TTC549 (cell line): ENCODE measurements at regions not wholly inside any gene's neighbourhood (a gene's known extent, or its start where the extent isn't known, plus 50 kb on each side); places are given as distances from the start of the nearest gene placed in this dataset.
"Not testable (repeated sequence)": the region's sequence is repeated elsewhere in the genome, so short reads cannot be mapped to it uniquely, and the experiment has no call there.

Experiments
- FAIRE-seq: peaks from 2 replicates; lab custom pipeline; 2012; peaks lifted over from hg19 to GRCh38; lab: Jason Lieb, UNC

DNA sequence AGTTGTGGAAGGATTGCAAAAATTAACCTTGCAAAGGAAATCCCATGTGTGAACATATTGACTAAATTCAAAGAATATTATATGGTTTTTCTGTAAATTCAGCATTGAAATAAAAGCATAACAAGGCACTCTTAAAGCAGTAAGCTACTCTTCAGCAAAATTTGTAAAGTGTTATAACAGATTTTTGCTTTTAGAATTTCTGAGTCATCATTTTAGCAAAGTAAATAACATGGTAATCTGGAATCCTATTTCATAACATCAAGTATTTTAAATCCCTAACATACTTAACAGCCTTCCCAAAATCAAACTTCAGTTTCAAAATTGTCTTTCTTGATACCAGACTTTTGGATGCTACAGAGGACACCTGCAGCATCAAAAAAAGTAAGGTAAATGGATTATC is 436.0 kb upstream of the CDH9 start:
- no peak for FAIRE-seq

DNA sequence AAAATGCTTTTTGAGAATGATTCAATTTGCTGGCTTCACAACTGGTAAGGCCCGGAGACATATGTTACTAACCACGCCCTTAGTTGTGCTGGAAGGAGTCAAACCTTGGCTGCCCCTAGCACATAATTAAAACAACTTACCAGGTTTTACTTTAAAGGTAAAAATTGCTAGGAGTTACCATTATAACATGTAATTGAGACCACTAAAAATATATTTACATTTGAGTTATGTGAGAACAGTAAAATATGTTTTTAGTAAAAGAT is 435.6 kb upstream of the CDH9 start:
- peak; percentile 3 for FAIRE-seq

DNA sequence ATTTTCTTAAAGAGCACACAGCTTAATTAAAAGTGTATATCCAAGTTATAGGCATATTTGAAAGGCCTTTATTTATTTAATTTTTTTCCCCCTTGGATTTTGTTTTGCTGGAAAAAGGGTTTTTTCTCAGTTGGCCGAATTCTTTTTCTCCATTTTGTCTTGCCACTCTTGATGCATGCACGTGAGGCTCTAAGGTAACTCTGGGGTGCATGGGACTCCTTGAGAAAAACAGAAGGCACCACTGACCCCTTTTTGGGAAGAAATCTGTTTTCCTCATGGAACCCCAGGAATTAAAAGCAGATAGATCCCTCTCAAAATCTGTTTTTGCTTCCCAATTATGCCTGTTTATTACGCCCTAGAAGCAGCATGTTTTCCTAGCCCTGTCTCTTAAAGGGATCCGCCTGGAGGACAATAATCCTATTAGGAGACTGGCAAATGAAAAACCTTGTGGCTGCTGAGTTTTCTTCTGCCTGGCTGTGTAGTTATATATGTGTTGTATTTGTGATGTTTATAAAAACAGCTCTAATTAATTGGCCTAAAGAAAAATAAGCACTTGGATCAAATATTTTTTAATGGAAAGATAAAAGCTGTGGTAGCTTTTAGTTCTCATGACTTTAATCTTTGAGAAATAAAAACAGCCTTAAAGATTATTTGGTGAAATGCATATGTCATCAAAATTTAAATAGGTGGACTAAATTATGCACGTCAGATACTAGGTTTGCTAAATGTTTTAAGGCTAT is 435.1 kb upstream of the CDH9 start:
- FAIRE-seq, result no peak

- FAIRE-seq, result peak; percentile 51
Measured at GRCh38 chr5:27472871-27473270, 434.5 kb upstream of the CDH9 start.

DNA sequence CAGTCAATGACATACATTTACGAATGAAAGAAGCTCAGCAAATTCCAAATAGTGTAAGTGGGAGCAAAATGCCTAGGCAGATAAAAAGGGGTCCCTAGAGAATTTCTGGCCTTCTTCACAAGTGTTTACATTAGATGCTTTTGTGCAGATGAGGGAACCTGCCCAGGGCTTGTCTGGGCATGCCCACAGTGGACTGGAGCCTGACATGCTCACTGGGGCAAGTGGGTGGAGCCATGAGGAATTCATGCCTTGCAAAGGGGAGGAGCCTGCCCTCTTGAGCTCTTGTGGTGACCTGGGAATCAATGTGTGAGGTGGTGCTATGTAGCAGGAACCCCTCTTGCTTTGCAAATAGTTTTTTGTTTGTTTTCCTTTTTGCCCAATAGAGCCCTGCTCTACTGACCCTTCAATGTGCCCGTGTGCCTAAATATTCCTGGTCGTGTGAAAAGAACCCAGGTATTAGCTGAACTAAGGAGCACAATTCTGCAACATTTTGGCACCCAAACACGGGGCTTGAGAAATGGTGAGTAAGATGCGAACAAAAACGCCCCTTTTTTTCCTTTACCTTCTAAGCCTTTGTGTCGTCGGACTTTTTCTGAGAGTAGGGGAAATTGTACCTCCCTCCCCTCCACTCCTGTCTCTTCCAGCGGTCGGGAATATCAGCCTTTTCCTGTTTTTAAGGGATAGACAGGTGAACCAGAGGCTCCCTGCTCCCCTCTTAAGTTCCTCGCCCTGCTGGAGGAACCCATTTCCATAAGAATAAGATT is 433.8 kb upstream of the CDH9 start:
- FAIRE-seq, result peak; percentile 94

GRCh38 chr5:27466959-27467358 is 428.6 kb upstream of the CDH9 start:
- no peak for FAIRE-seq

GRCh38 chr5:27465140-27465539 is 426.8 kb upstream of the CDH9 start:
- no peak for FAIRE-seq

DNA sequence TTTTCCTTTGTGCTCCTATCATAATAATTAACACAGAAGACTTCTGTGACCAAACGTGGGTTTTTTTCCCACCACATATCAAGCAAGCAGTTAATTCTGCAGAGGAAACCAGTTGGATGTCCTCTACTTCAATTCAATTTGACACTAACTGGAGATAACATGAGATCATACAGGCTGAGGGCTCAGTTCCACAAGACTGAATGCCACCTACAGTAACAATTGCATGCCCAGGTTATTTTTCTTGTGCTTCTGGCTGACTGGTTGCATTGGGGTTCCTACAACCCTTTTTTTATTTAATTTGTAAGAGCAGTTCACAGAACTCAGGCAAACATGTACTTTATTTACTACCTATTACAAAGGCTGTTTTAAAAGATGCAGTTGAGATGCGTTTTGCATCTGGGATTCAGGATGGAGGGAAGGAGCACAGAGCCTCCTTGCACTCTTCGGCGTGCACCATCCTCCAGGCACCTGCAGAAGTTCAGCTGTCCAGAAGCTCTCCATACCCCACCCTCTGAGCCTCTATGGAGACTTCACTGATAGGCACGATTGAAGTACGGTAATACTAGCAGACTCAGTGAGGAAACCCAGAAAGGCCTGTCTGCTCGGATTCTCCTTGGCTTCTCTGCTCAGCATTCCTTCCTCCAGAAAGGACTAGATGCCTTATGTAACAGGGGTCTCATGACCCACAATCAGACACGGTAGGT is 425.2 kb upstream of the CDH9 start:
- no peak for FAIRE-seq

DNA sequence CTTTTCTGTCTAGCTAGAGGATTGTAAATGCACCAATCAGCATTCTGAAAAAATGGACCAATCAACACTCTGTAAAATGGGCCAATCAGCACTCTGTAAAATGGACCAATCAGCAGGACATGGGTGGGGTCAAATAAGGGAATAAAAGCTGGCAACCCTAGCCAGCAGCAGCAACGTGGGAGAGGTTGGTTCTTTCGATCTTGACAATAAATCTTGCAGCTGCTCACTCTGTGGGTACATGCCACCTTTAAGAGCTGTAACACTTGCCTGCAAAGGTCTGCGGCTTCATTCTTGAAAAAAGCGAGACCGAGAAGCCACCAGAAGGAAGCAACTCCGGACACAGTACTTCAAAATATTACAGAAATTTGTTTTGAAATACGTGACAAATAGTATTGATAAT is 424.6 kb upstream of the CDH9 start:
- FAIRE-seq, result no peak

DNA sequence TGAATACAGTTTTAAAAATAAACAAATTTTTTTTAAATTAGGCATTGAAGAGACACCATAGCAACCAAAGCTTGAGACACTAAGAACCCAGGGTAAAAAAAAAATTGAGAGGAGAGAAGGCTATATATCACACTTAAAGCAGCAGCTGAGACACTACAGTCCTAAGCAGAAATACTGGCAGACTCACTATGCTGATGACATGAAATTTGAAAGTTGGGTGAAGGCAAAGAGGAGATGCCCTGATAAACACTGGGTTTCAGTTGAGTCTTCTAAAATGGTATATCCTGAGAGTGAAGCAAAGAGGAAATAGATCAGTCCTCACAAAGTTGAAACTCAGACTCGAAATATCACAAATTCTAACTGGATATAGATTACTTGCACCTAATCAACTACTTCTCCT is 419.9 kb upstream of the CDH9 start:
- no peak for FAIRE-seq

- no peak for FAIRE-seq
Measured at GRCh38 chr5:27451377-27451776, 413.0 kb upstream of the CDH9 start.

GRCh38 chr5:27450607-27451006 is 412.2 kb upstream of the CDH9 start:
- no peak for FAIRE-seq

GRCh38 chr5:27439383-27439782 is 401.0 kb upstream of the CDH9 start:
- FAIRE-seq, result not testable (repeated sequence)

DNA sequence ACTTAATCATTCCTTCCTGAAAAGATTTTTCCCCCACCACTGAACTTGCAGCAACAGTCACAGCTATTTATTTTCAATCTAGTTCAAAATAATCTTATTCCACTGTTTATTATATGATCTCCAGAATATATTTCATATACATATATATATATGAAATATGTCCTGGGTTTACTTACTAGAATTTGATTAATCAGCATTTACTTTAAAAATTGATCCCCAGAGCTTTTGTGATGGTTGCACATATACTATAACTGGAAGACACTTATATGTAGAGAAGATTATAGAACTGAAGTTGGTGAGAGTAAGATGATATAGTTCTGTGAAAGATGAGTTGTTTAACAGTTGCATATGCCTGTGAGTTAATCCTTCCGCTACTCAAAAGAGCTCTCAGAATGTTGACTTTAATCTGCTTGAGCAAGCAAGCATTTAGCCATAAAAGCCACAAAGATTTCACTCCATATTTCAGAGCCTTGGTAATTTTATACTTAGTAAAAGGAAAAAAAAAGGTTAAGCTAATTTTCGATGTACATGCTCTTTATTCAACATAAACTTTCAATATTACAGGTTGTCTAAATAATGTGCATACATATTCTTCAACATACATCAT is 399.3 kb upstream of the CDH9 start:
- no peak for FAIRE-seq

DNA sequence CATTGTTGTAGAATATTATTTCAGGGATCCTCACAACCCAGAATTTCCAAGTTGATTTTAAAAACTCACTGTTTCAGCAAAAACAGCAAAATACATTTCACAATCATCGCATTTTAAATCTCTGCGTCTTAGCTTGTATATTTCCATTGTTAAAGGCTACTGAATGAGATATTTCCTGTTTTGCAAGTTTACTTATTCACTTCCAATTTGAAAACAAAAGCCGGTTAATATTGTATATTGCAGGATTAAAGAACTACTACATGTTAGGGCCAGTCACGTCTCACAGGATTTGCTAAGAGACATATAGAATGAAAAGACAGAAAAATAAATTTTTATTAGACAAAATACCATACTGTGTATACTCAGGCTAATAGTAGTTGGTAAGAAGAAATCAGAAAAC is 395.9 kb upstream of the CDH9 start:
- FAIRE-seq, result no peak

GRCh38 chr5:27414099-27414498 is 375.7 kb upstream of the CDH9 start:
- FAIRE-seq, result no peak

GRCh38 chr5:27412384-27412783 is 374.0 kb upstream of the CDH9 start:
- no peak for FAIRE-seq

GRCh38 chr5:27406020-27406419 is 367.6 kb upstream of the CDH9 start:
- FAIRE-seq, result no peak

GRCh38 chr5:27403243-27403882 is 365.0 kb upstream of the CDH9 start:
- no peak for FAIRE-seq

DNA sequence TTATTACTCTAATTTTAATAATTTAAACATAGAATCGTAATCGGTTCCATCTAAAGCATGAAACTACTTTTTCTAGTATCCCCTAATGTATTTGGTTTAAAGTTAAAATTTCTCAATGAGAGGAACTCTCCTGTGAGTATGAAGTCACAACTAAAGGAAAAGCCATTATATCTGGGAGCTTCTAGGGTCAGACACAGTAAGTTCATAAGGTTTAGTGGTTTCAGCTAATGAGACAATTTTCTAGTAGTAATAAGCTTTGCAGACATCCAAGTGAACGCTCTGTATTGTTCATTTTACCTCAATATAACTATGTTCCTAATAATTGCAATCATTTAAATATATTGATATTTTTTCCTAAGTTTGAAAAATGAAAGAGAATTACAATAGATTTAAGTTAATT is 364.4 kb upstream of the CDH9 start:
- no peak for FAIRE-seq

GRCh38 chr5:27396998-27397397 is 358.6 kb upstream of the CDH9 start:
- no peak for FAIRE-seq

DNA sequence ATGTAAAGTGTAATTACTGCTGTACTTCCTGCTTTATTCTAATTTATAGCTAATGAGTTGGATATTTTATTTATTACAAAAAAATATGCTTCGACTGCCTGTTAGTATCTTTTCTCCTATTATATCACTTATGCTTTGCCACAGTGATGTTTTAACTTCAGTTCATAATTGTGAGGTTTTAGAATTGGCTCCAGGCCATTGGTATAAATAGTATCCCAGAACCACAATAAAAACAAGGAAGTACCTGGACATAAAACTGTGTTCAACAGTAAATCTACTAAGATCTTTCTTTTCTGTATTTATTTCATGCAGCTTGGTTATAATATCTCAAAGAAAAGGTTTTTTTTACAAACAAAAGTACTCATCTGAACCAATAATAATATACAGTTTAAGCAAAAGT is 354.3 kb upstream of the CDH9 start:
- FAIRE-seq, result no peak

DNA sequence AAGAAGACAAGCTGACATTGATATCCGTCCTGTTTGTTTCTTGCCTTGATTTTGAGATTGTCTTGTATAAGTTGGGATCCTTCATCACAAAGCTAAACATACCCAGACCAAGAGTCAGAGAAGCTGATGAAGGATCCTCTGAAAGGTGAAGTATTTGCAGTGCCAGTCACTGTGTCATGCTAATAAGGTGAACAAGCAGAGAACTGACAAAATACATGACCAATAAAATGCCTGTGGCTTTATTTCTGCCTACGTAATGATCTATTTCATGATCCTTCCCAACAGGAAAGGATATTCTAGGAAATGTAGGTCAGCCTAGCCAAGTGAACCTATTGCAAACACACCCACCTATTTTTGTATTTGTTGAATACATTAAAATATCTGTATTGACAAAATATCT is 351.3 kb upstream of the CDH9 start:
- no peak for FAIRE-seq
